22Rv1 (cell line): ENCODE measurements at regions not wholly inside any gene's neighbourhood (a gene's known extent, or its start where the extent isn't known, plus 50 kb on each side); places are given as distances from the start of the nearest gene placed in this dataset.

ENCODE experiments used
- H3K27ac ChIP-seq: fragments of 450-650 bp; 2 replicates; pipeline ENCODE4 v1.5.1; 2017
- CTCF ChIP-seq: fragments of 450-650 bp; IDR thresholded peaks from 2 replicates; pipeline ENCODE4 v1.5.1; 2017; ENCODE audit warnings: mild to moderate bottlenecking
- ZFX ChIP-seq: fragments of 450-650 bp; IDR thresholded peaks from 2 replicates; pipeline ENCODE4 v1.6.1; 2017; ENCODE audit warnings: antibody characterized with exemption, borderline replicate concordance

- H3K27ac ChIP-seq = no peak overlapping the region
Observed at GRCh38 chr7:54823776-54824175, 64.8 kb upstream of the SEC61G start.

GRCh38 chr7:54824655-54825054 is 65.6 kb upstream of the SEC61G start:
- no peak for TF ChIP-seq ZFX
- TF ChIP-seq CTCF = no peak
- no peak overlapping the region for H3K27ac ChIP-seq

More at GRCh38 chr7:54823776-54824175, 64.8 kb upstream of the SEC61G start:
- TF ChIP-seq ZFX (no peak), CTCF (no peak)

GRCh38 chr7:54825368-54825767 is 66.4 kb upstream of the SEC61G start:
- TF ChIP-seq ZFX (no peak), CTCF (no peak)
- no peak overlapping the region for H3K27ac ChIP-seq

- no peak overlapping the region for H3K27ac ChIP-seq
- TF ChIP-seq ZFX (no peak), CTCF (no peak)
Observed at GRCh38 chr7:54827734-54828133, 68.7 kb upstream of the SEC61G start.

- H3K27ac ChIP-seq = no peak overlapping the region
- TF ChIP-seq CTCF (no peak), ZFX (no peak)
Observed at GRCh38 chr7:54831046-54831643, 72.1 kb upstream of the SEC61G start.

- no peak overlapping the region for H3K27ac ChIP-seq
Observed at GRCh38 chr7:54831644-54832095, 72.7 kb upstream of the SEC61G start.

More at GRCh38 chr7:54831644-54832095, 72.7 kb upstream of the SEC61G start:
- TF ChIP-seq ZFX = no peak
- TF ChIP-seq CTCF = no peak
